MM.1S (cell line): ENCODE measurements at regions not wholly inside any gene's neighbourhood (a gene's known extent, or its start where the extent isn't known, plus 50 kb on each side); places are given as distances from the start of the nearest gene placed in this dataset.

Experiments used
- DNase-seq: peaks from one replicate; pipeline ENCODE4 v3.0.0-alpha.2; 2015
- H2AFZ ChIP-seq: fragments of 300-600 bp; sonication (generic); 2 replicates; pipeline ENCODE4 v1.6.0; 2016; ENCODE audit warnings: antibody characterized with exemption, low read length
- H3F3A ChIP-seq: fragments of 300-600 bp; sonication (generic); 2 replicates; pipeline ENCODE4 v1.6.1; 2016; ENCODE audit warnings: mild to moderate bottlenecking, antibody characterized with exemption, low read length, moderate library complexity, mixed read lengths; ENCODE audit not compliant: insufficient read depth
- H3K27ac ChIP-seq: fragments of 300-600 bp; sonication (generic); 2 replicates; pipeline ENCODE4 v1.5.1; 2016; ENCODE audit warnings: mild to moderate bottlenecking, low read length
- H3K27me3 ChIP-seq: fragments of 300-600 bp; sonication (generic); replicated peaks from 2 replicates; pipeline ENCODE4 v1.6.0; 2016; ENCODE audit warnings: low read length; ENCODE audit not compliant: insufficient read depth
- H3K36me3 ChIP-seq: fragments of 300-600 bp; sonication (generic); replicated peaks from 2 replicates; pipeline ENCODE4 v1.6.1; 2016; ENCODE audit warnings: mild to moderate bottlenecking, low read length, mixed read lengths; ENCODE audit not compliant: insufficient read depth
- H3K4me1 ChIP-seq: fragments of 300-600 bp; sonication (generic); 2 replicates; pipeline ENCODE4 v1.6.1; 2016; ENCODE audit warnings: low read length, mixed read lengths
- H3K4me2 ChIP-seq: fragments of 300-600 bp; sonication (generic); 2 replicates; pipeline ENCODE4 v1.6.0; 2016; ENCODE audit warnings: low read depth, low read length
- H3K4me3 ChIP-seq: fragments of 300-600 bp; sonication (generic); 2 replicates; pipeline ENCODE4 v1.5.1; 2016; ENCODE audit warnings: low read length, mixed read lengths
- H3K79me2 ChIP-seq: fragments of 300-600 bp; sonication (generic); 2 replicates; pipeline ENCODE4 v1.6.1; 2016; ENCODE audit warnings: mixed run types, low read length, mixed read lengths
- H3K9ac ChIP-seq: fragments of 300-600 bp; sonication (generic); 2 replicates; pipeline ENCODE4 v1.6.1; 2016; ENCODE audit warnings: low read length, mixed read lengths
- H3K9me2 ChIP-seq: fragments of 300-600 bp; sonication (generic); replicated peaks from 2 replicates; pipeline ENCODE4 v1.6.1; 2016; ENCODE audit warnings: mild to moderate bottlenecking, low read length, mixed read lengths; ENCODE audit not compliant: insufficient read depth
- H3K9me3 ChIP-seq: fragments of 300-600 bp; sonication (generic); replicated peaks from 2 replicates; pipeline ENCODE4 v1.6.1; 2016; ENCODE audit warnings: mild to moderate bottlenecking, low read length, mixed read lengths; ENCODE audit not compliant: insufficient read depth
- H4K20me1 ChIP-seq: fragments of 300-600 bp; sonication (generic); 2 replicates; pipeline ENCODE4 v1.6.1; 2016; ENCODE audit warnings: mild to moderate bottlenecking, low read length, moderate library complexity, mixed read lengths; ENCODE audit not compliant: insufficient read depth
- EZH2 ChIP-seq: fragments of 300-600 bp; sonication (generic); optimal IDR thresholded peaks from 2 replicates; pipeline ENCODE3; 2017; ENCODE audit warnings: low read depth, mild to moderate bottlenecking, antibody characterized with exemption, low read length, mixed read lengths
- EZH2phosphoT487 ChIP-seq: fragments of 300-600 bp; sonication (generic); IDR thresholded peaks from 2 replicates; pipeline ENCODE4 v1.6.1; 2018; ENCODE audit warnings: antibody characterized with exemption, low read length
- TF ChIP-seq, protein P1 (sequence below): fragments of 300-600 bp; sonication (generic); IDR thresholded peaks from 2 replicates; pipeline ENCODE4 v1.5.1; 2016; ENCODE audit warnings: antibody characterized with exemption, low read length, mixed read lengths

- no peaks in the 10 kb centered on the region for H3F3A ChIP-seq
- H3K4me2 ChIP-seq, result no peak overlapping the region
- no peaks in the 10 kb centered on the region for H3K9me3 ChIP-seq
- no peaks in the 10 kb centered on the region for H3K27me3 ChIP-seq
- H2AFZ ChIP-seq, result no peak overlapping the region
- no peak overlapping the region for H3K9ac ChIP-seq
- H3K79me2 ChIP-seq, result no peaks in the 10 kb centered on the region
- H4K20me1 ChIP-seq, result no peaks in the 10 kb centered on the region
- H3K4me3 ChIP-seq, result no peak overlapping the region
- H3K9me2 ChIP-seq, result no peaks in the 10 kb centered on the region
- no peaks in the 10 kb centered on the region for H3K4me1 ChIP-seq
- DNase-seq, result no peak
- TF ChIP-seq EZH2phosphoT487 (no peak), EZH2 (no peak)
- TF ChIP-seq, protein P1, sequence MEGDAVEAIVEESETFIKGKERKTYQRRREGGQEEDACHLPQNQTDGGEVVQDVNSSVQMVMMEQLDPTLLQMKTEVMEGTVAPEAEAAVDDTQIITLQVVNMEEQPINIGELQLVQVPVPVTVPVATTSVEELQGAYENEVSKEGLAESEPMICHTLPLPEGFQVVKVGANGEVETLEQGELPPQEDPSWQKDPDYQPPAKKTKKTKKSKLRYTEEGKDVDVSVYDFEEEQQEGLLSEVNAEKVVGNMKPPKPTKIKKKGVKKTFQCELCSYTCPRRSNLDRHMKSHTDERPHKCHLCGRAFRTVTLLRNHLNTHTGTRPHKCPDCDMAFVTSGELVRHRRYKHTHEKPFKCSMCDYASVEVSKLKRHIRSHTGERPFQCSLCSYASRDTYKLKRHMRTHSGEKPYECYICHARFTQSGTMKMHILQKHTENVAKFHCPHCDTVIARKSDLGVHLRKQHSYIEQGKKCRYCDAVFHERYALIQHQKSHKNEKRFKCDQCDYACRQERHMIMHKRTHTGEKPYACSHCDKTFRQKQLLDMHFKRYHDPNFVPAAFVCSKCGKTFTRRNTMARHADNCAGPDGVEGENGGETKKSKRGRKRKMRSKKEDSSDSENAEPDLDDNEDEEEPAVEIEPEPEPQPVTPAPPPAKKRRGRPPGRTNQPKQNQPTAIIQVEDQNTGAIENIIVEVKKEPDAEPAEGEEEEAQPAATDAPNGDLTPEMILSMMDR, result no peak
- no peaks in the 10 kb centered on the region for H3K36me3 ChIP-seq
- no peak overlapping the region for H3K27ac ChIP-seq
These were observed 266.4 kb downstream of the ZNF608 start for GRCh38 chr5:124480022-124480421.

- no peak overlapping the region for H2AFZ ChIP-seq
- H3K4me3 ChIP-seq, result no peak overlapping the region
- H3F3A ChIP-seq, result no peaks in the 10 kb centered on the region
- no peaks in the 10 kb centered on the region for H3K4me1 ChIP-seq
- no peaks in the 10 kb centered on the region for H3K9me3 ChIP-seq
- H3K27me3 ChIP-seq, result no peaks in the 10 kb centered on the region
- DNase-seq, result no peak
- H3K9me2 ChIP-seq, result no peaks in the 10 kb centered on the region
- TF ChIP-seq EZH2phosphoT487 (no peak), EZH2 (no peak)
- TF ChIP-seq, protein P1, result no peak
- H3K4me2 ChIP-seq, result no peak overlapping the region
- no peaks in the 10 kb centered on the region for H3K36me3 ChIP-seq
- H3K27ac ChIP-seq, result no peak overlapping the region
- H4K20me1 ChIP-seq, result no peaks in the 10 kb centered on the region
- H3K79me2 ChIP-seq, result no peaks in the 10 kb centered on the region
- no peak overlapping the region for H3K9ac ChIP-seq
These were observed 268.2 kb downstream of the ZNF608 start for GRCh38 chr5:124478264-124478663.

DNA sequence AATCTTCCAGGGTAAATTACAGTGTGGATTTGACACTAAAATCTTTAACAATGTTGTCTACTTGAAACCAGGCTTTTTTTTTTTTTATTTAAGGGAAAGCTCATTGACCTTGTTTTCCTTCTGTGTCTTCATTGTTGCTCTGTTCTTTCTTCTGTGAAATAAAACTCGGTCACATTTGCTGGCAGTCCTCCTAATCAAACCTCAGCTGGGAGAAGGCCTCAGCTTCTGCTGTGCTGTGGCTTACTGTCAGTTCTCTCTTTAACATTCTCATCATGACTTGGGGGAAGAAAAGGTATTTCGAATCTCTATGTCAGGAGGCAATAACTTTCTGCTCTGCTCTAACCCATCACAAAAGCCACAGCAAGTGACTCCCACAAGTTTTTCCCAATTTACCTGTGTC, 268.9 kb downstream of the ZNF608 start:
- H2AFZ ChIP-seq, result no peak overlapping the region

More for the DNA sequence above, 268.9 kb downstream of the ZNF608 start:
- H4K20me1 ChIP-seq, result no peaks in the 10 kb centered on the region
- H3K79me2 ChIP-seq, result no peaks in the 10 kb centered on the region
- H3K27me3 ChIP-seq, result no peaks in the 10 kb centered on the region
- TF ChIP-seq EZH2phosphoT487 (no peak), EZH2 (no peak)
- TF ChIP-seq, protein P1, result no peak
- H3K4me3 ChIP-seq, result no peak overlapping the region
- H3K9ac ChIP-seq, result no peak overlapping the region
- no peaks in the 10 kb centered on the region for H3K9me2 ChIP-seq
- no peaks in the 10 kb centered on the region for H3F3A ChIP-seq
- no peaks in the 10 kb centered on the region for H3K4me1 ChIP-seq
- no peak overlapping the region for H3K27ac ChIP-seq
- H3K9me3 ChIP-seq, result no peaks in the 10 kb centered on the region
- no peaks in the 10 kb centered on the region for H3K36me3 ChIP-seq
- H3K4me2 ChIP-seq, result no peak overlapping the region
- DNase-seq, result no peak
